AG04450 (cell line): ENCODE measurements at regions not wholly inside any gene's neighbourhood (a gene's known extent, or its start where the extent isn't known, plus 50 kb on each side); places are given as distances from the start of the nearest gene placed in this dataset.
"Not testable (repeated sequence)": the region's sequence is repeated elsewhere in the genome, so short reads cannot be mapped to it uniquely, and the experiment has no call there.

Experiments
- CTCF ChIA-PET: fragments of 300-600, 350-600 bp; formaldehyde crosslinking; extraction: SDS; loops from one replicate; lab custom pipeline; 2022; ENCODE audit warnings: antibody characterized with exemption, inconsistent platforms; lab: Charles Lee
- POLR2A ChIA-PET: fragments of 350-600 bp; formaldehyde crosslinking; extraction: SDS; loops from one replicate; lab custom pipeline; 2021; ENCODE audit warnings: antibody characterized with exemption, inconsistent platforms; lab: Yijun Ruan, JAX
- DNase-seq: peaks from one replicate; pipeline ENCODE4 v3.0.0-alpha.2; 2011; ENCODE audit warnings: low read depth, low spot score
- H3K27ac ChIP-seq: one replicate; pipeline ENCODE4 v1.5.1; 2012; ENCODE audit warnings: low read depth, low read length, control low read depth
- H3K27me3 ChIP-seq: one replicate; pipeline ENCODE4 v1.6.0; 2012; ENCODE audit warnings: low read length; ENCODE audit not compliant: control insufficient read depth, insufficient read depth
- H3K4me3 ChIP-seq: 2 replicates; pipeline ENCODE4 v1.5.1; 2011; ENCODE audit warnings: mild to moderate bottlenecking, low read depth, low read length, control low read depth
- H3K9me3 ChIP-seq: 2 replicates; pipeline ENCODE4 v1.5.1; 2012; ENCODE audit warnings: low read length; ENCODE audit not compliant: control insufficient read depth, insufficient read depth
- CTCF ChIP-seq: IDR thresholded peaks from 2 replicates; pipeline ENCODE4 v1.5.1; 2011; ENCODE audit warnings: low read depth, low read length, control low read depth, inconsistent platforms

GRCh38 chr6:27016689-27017088, 230.8 kb upstream of the PRSS16 start:
- H3K27me3 ChIP-seq, result no peaks in the 10 kb centered on the region
- H3K9me3 ChIP-seq, result peaks cover 2% of the 10 kb centered on the region; the same call in 1 of the 2 replicates
- DNase-seq, result no peak
- no peak for TF ChIP-seq CTCF
- H3K27ac ChIP-seq, result no peak overlapping the region
- ChIA-PET POLR2A (no interaction called here), CTCF (interaction anchor here (1.3 kb wide), 1 partner anchor 422 kb away, joined by 3 read pairs; no protein-coding TSS in a partner anchor)
- no peak overlapping the region for H3K4me3 ChIP-seq

- DNase-seq, H3K27ac ChIP-seq, H3K27me3 ChIP-seq, CTCF ChIA-PET, H3K4me3 ChIP-seq, POLR2A ChIA-PET, H3K9me3 ChIP-seq: not testable (repeated sequence)
These were observed 229.1 kb upstream of the PRSS16 start for GRCh38 chr6:27018401-27018800.

- no peaks in the 10 kb centered on the region for H3K27me3 ChIP-seq
- ChIA-PET CTCF (no interaction called here), POLR2A (no interaction called here)
- H3K27ac ChIP-seq, result peak overlapping the region; percentile 97
- no peak for TF ChIP-seq CTCF
- H3K4me3 ChIP-seq, result peak overlapping the region; percentile 80
- peak; percentile 81 for DNase-seq
- H3K9me3 ChIP-seq, result peaks cover 2% of the 10 kb centered on the region; the same call in 1 of the 2 replicates
These were observed 227.6 kb upstream of the PRSS16 start for GRCh38 chr6:27019651-27020552.

- DNase-seq, result no peak
- POLR2A ChIA-PET, result no interaction called here
- Histone ChIP-seq H3K9me3 (peaks cover 2% of the 10 kb centered on the region; the same call in 1 of the 2 replicates), H3K4me3 (peak overlapping the region; percentile 80), H3K27ac (peak overlapping the region; percentile 97), H3K27me3 (no peaks in the 10 kb centered on the region)
- TF ChIP-seq CTCF, result no peak
- CTCF ChIA-PET, result no interaction called here
These were observed 227.0 kb upstream of the PRSS16 start for GRCh38 chr6:27020553-27020880.

- DNase-seq, result no peak
- ChIA-PET POLR2A (no interaction called here), CTCF (no interaction called here)
- H3K27ac ChIP-seq, result no peak overlapping the region
- TF ChIP-seq CTCF, result no peak
- no peaks in the 10 kb centered on the region for H3K27me3 ChIP-seq
- H3K4me3 ChIP-seq, result no peak overlapping the region
- H3K9me3 ChIP-seq, result peaks cover 2% of the 10 kb centered on the region; the same call in 1 of the 2 replicates
These were observed 223.8 kb upstream of the PRSS16 start for GRCh38 chr6:27023664-27024063.
